Esophagus squamous epithelium (tissue), 5 donors: ENCODE measurements at regions not wholly inside any gene's neighbourhood (a gene's known extent, or its start where the extent isn't known, plus 50 kb on each side); places are given as distances from the start of the nearest gene placed in this dataset.

Experiments used
- DNase-seq: peaks from one replicate; lab custom pipeline; 2025; lab: John Stamatoyannopoulos, UW
- H3K27ac ChIP-seq, 4 donors: fragments of 200-600 bp; sonication (generic); one replicate each; pipeline ENCODE4 v1.5.1; 2016 to 2019; ENCODE audit warnings: mild to moderate bottlenecking in 1 of 4
- H3K27me3 ChIP-seq, 4 donors: fragments of 200-600 bp; sonication (generic); 1 replicate in 3 of 4; 2 replicates in 1 of 4; pipeline versions ENCODE4 v1.5.1 to v1.6.0; 2017 to 2021; ENCODE audit warnings: antibody characterized with exemption in 1 of 4
- H3K36me3 ChIP-seq, 3 donors: fragments of 200-600 bp; sonication (generic); one replicate each; pipeline ENCODE4 v1.5.1; 2016 to 2019
- H3K4me1 ChIP-seq, 3 donors: fragments of 200-600 bp; sonication (generic); one replicate each; pipeline ENCODE4 v1.5.1; 2017 to 2019
- H3K4me3 ChIP-seq, 4 donors: fragments of 200-600 bp; sonication (generic); 1 replicate in 3 of 4; 2 replicates in 1 of 4; pipeline ENCODE4 v1.5.1; 2016 to 2019; ENCODE audit warnings: mild to moderate bottlenecking in 2 of 4, moderate library complexity in 1 of 4
- H3K9me3 ChIP-seq, 3 donors: fragments of 200-600 bp; sonication (generic); one replicate each; pipeline ENCODE4 v1.5.1; 2016 to 2019
- POLR2A ChIP-seq, 4 donors: fragments of 450-650 bp; IDR thresholded peaks; one replicate each; pipeline ENCODE4 v1.6.1; 2017; ENCODE audit warnings: antibody characterized with exemption in 4 of 4, mild to moderate bottlenecking in 4 of 4, moderate library complexity in 3 of 4
- WGBS, 2 donors: methylation state at CpG; one replicate each; pipeline ENCODE4 v1.1.5; 2018; 5-methylcytosine and 5-hydroxymethylcytosine counted together
- intact Hi-C: fragments of 100-400 bp; cut with DNase I; formaldehyde crosslinking; loops from one replicate; pipeline ENCODE4 v1.15.0; 2022
- TF ChIP-seq, protein P1 (sequence below), 6 experiments: fragments of 450-650 bp in 4 of 6; fragments of 200-600 bp in 2 of 6; sonication (generic) in 2 of 6; IDR thresholded peaks; one replicate each; pipeline ENCODE4 v1.5.1; 2016 to 2019; ENCODE audit warnings: antibody characterized with exemption in 6 of 6, mild to moderate bottlenecking in 4 of 6, moderate library complexity in 4 of 6
- donor health status: DM: yes; HTN: yes; CAD: no.

DNA sequence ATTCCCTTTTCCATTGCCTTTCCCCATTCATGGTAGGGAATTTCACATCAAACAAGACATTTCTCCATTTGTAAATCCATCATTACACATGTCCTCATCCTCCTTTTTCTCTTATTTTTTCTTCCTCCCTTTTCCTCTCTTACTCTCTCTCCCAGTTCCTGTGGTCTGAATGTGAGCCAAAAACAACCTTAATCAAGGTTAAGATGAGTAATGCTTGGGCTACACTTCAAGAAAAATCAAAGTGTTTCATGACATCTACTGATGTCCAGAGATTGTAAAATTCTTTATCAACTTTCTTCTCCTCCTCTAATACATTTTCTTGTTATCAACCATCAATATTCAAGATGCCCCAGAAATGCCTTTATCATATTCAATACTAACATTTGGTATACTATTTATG is 172.5 kb upstream of the PRNP start:
- no peak for DNase-seq
- Histone ChIP-seq H3K27me3 (peaks cover 0 to 15% (median 0%) of the 10 kb centered on the region in 4 donors), H3K36me3 (no peaks in the 10 kb centered on the region), H3K27ac (no peak overlapping the region), H3K4me1 (no peaks in the 10 kb centered on the region), H3K4me3 (no peak overlapping the region), H3K9me3 (peaks cover 0 to 7% (median 0%) of the 10 kb centered on the region in 3 donors)
- no peak for TF ChIP-seq POLR2A (IDR thresholded peaks at IDR 0.05)
- TF ChIP-seq, protein P1, sequence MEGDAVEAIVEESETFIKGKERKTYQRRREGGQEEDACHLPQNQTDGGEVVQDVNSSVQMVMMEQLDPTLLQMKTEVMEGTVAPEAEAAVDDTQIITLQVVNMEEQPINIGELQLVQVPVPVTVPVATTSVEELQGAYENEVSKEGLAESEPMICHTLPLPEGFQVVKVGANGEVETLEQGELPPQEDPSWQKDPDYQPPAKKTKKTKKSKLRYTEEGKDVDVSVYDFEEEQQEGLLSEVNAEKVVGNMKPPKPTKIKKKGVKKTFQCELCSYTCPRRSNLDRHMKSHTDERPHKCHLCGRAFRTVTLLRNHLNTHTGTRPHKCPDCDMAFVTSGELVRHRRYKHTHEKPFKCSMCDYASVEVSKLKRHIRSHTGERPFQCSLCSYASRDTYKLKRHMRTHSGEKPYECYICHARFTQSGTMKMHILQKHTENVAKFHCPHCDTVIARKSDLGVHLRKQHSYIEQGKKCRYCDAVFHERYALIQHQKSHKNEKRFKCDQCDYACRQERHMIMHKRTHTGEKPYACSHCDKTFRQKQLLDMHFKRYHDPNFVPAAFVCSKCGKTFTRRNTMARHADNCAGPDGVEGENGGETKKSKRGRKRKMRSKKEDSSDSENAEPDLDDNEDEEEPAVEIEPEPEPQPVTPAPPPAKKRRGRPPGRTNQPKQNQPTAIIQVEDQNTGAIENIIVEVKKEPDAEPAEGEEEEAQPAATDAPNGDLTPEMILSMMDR (IDR thresholded peaks at IDR 0.05): no peak
- intact Hi-C loops: no loop called here

DNA sequence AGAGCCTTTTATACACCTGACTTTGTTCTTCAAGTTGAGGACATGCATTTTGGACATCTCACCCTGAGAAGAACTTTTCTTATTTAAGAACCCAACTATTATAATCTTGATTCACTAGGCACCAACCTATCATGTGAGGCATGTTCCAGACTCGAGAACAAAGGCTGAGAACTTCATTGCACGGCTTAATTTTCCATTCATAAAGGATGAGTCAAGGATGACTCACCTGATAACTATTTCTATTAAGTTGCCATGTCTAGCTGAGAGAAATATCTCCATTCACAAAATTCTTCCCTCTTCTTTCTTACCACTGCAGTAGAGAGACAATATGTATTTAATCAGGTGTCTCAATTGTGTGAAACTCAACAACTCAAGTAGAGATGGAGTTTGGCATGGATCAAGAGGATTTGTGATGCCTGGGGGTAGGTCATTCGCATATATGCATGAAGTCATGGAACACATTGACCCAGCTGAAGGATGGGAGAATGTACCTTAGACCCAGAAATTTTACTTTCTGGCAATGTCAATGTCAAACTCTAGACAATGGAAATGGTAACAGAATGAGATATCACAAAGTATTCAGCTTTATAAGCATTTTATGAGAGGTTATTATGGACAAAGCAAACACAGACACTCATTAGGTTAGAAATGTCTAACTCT is 173.2 kb upstream of the PRNP start:
- no peak overlapping the region for H3K27ac ChIP-seq
- WGBS, 2 donors: 12 to 27% methylated on average over 3 of the region's 3 CpGs
- H3K4me3 ChIP-seq: no peak overlapping the region
- peaks cover 0 to 15% (median 0%) of the 10 kb centered on the region in 4 donors for H3K27me3 ChIP-seq
- peaks cover 0 to 7% (median 0%) of the 10 kb centered on the region in 3 donors for H3K9me3 ChIP-seq
- intact Hi-C loops: no loop called here
- TF ChIP-seq, protein P1 (IDR thresholded peaks at IDR 0.05): no peak
- no peak for TF ChIP-seq POLR2A (IDR thresholded peaks at IDR 0.05)
- no peak for DNase-seq
- no peaks in the 10 kb centered on the region for H3K4me1 ChIP-seq
- no peaks in the 10 kb centered on the region for H3K36me3 ChIP-seq

DNA sequence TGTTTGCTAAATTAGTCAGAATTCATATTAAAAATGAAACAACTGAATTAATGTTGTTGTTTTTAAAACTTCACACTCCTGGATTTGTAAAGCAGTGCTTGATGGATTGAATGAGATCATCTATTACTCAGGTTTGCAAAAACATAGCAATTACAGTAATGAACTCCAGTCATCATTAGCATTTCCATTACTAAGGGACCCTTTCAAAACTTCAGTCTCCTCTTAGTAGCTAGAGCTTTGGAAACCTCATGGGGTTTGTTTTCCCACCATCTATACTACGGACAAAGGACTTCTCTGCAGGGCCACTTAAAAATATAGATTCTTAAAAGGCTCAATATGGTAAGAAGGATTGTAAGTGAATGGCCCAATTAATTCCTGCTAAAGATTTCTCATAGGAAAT is 174.5 kb upstream of the PRNP start:
- Histone ChIP-seq H3K36me3 (no peaks in the 10 kb centered on the region), H3K27ac (no peak overlapping the region), H3K4me1 (no peaks in the 10 kb centered on the region), H3K4me3 (no peak overlapping the region), H3K27me3 (peaks cover 0 to 15% (median 0%) of the 10 kb centered on the region in 4 donors), H3K9me3 (peaks cover 0 to 7% (median 0%) of the 10 kb centered on the region in 3 donors)
- no peak for TF ChIP-seq POLR2A (IDR thresholded peaks at IDR 0.05)
- TF ChIP-seq, protein P1 (IDR thresholded peaks at IDR 0.05): no peak
- intact Hi-C loops: no loop called here
- 82 to 86% methylated on average over 1 of the region's 1 CpG for WGBS, 2 donors
- no peak for DNase-seq

DNA sequence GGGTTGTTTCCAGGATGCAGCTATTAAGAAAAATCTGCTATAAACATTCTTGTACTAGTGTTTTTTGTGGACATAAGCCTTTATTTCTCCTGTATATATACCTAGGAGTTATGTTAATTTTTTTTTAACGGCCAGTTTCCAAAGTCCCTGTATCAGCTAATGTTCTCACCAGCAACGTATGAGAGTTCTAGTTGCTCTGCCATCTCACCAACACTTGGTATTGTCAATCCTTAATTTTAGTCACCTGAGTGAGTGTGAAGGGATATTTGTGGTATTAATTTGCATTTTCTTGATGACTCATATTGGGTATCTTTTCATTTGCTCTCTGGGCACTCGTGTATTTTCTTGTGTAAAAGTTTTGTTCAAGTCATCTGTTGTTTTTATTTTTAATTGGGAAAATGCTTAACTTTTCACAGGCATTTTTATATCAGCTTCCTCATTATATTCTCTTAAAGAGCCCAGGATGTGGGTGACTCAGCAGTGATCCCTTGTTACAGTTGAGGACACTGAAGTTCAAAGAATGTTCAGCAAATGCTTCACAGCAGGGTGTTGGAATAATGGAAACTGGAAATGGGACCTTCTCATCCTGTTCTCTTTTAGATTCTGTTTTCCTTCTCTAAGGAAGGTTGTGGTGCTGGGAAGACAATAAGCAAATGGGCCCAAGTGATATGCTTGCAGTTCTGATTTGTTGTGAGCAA is 176.3 kb upstream of the PRNP start:
- 57 to 64% methylated on average over 3 of the region's 3 CpGs for WGBS, 2 donors
- DNase-seq: no peak
- Histone ChIP-seq H3K4me3 (no peak overlapping the region), H3K36me3 (no peaks in the 10 kb centered on the region), H3K9me3 (peaks cover 0 to 7% (median 0%) of the 10 kb centered on the region in 3 donors), H3K27ac (no peak overlapping the region), H3K4me1 (no peaks in the 10 kb centered on the region), H3K27me3 (peaks cover 0 to 8% (median 0%) of the 10 kb centered on the region in 4 donors)
- TF ChIP-seq, protein P1 (IDR thresholded peaks at IDR 0.05): no peak
- TF ChIP-seq POLR2A (IDR thresholded peaks at IDR 0.05): no peak
- intact Hi-C loops: no loop called here

DNA sequence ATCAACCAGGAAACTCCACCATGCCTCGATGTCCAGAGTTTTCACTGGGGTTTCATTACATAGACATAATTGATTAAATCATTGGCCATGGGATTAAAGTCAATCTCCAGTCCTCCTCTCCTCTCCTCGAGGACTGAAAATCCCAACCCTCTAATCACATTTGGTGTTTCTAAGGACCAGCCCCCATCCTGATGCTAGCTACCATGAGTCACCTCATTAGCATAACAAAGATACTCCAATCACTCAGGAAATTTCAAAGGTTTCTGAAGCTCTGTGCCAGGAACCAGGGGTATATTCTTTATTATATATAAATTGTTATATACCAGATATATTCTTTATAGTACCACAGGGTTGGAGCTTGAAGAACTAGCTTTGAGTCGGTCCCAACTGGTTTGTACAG is 177.5 kb upstream of the PRNP start:
- no peaks in the 10 kb centered on the region for H3K4me1 ChIP-seq
- intact Hi-C loops: no loop called here
- TF ChIP-seq, protein P1 (IDR thresholded peaks at IDR 0.05): no peak
- TF ChIP-seq POLR2A (IDR thresholded peaks at IDR 0.05): no peak
- H3K36me3 ChIP-seq: no peaks in the 10 kb centered on the region
- H3K27ac ChIP-seq: no peak overlapping the region
- H3K27me3 ChIP-seq: peaks cover 0 to 8% (median 0%) of the 10 kb centered on the region in 4 donors
- peaks cover 0 to 7% (median 0%) of the 10 kb centered on the region in 3 donors for H3K9me3 ChIP-seq
- H3K4me3 ChIP-seq: no peak overlapping the region
- no peak for DNase-seq
- 53 to 71% methylated on average over 3 of the region's 3 CpGs for WGBS, 2 donors
